ENCODE measurements at regions not wholly inside any gene's neighbourhood (a gene's known extent, or its start where the extent isn't known, plus 50 kb on each side); places are given as distances from the start of the nearest gene placed in this dataset.

- intact Hi-C loops (cut with micrococcal nuclease), result no loop called here
- Histone ChIP-seq H3K9ac (ENCODE audit: low read length) (no peak overlapping the region), H3K4me1 (ENCODE audit: control insufficient read depth in 2 of 2, insufficient read depth in 2 of 2, low read length in 2 of 2) (no peaks in the 10 kb centered on the region), H3K4me3 (ENCODE audit: control extremely low read depth in 1 of 5, extremely low read depth in 1 of 5, insufficient read depth in 1 of 5, low read depth in 2 of 5, low read length in 4 of 5) (no peak overlapping the region), H3K36me3 (replicated peaks in 1 of 2; ENCODE audit: control extremely low read depth in 1 of 2, control insufficient read depth in 1 of 2, extremely low read depth in 1 of 2, insufficient read depth in 2 of 2, low read length in 1 of 2) (no peaks in the 10 kb centered on the region), H4K20me1 (ENCODE audit: control insufficient read depth, insufficient read depth, low read length, poor library complexity, severe bottlenecking) (no peaks in the 10 kb centered on the region), H2AFZ (ENCODE audit: insufficient read depth, low read depth, low read length, poor library complexity, severe bottlenecking) (no peak overlapping the region), H3K4me2 (replicated peaks; ENCODE audit: low read depth, low read length, poor library complexity, severe bottlenecking) (no peak overlapping the region), H3K27ac (ENCODE audit: low read length in 2 of 2) (no peak overlapping the region), H3K79me2 (ENCODE audit: control insufficient read depth, insufficient read depth, low read length) (no peaks in the 10 kb centered on the region), H3K27me3 (replicated peaks in 1 of 4; ENCODE audit: control extremely low read depth in 1 of 4, control insufficient read depth in 3 of 4, insufficient read depth in 4 of 4, low read length in 3 of 4) (no peaks in the 10 kb centered on the region), H3K9me3 (ENCODE audit: control extremely low read depth in 1 of 3, control insufficient read depth in 2 of 3, insufficient read depth in 1 of 3, low read length in 2 of 3) (no peaks in the 10 kb centered on the region)
- Mint-ChIP-seq H3K27me3 (no peaks in the 10 kb centered on the region), H3K4me3 (no peak overlapping the region), H3K4me1 (no peaks in the 10 kb centered on the region), H3K27ac (no peak overlapping the region), H3K9me3 (ENCODE audit: insufficient read depth) (peaks cover 2% of the 10 kb centered on the region)
- DNase-seq (no peak), ATAC-seq (ENCODE audit: low read depth) (no peak)
- ChIA-PET POLR2A (no interaction called here), CTCF (no interaction called here)
- TF ChIP-seq EZH2 (IDR thresholded peaks at IDR 0.05; ENCODE audit: borderline replicate concordance, insufficient read depth, low read depth, low read length, poor library complexity, severe bottlenecking) (no peak), CTCF (IDR thresholded peaks at IDR 0.05) (no peak)
Observed at GRCh38 chr15:36370731-36371112, 208.7 kb upstream of the CDIN1 start.

- H3K27ac Mint-ChIP-seq, result no peak overlapping the region
- Histone ChIP-seq H3K79me2 (ENCODE audit: control insufficient read depth, insufficient read depth, low read length) (no peaks in the 10 kb centered on the region), H3K9me3 (ENCODE audit: control extremely low read depth in 1 of 3, control insufficient read depth in 2 of 3, insufficient read depth in 1 of 3, low read length in 2 of 3) (no peaks in the 10 kb centered on the region), H3K36me3 (replicated peaks in 1 of 2; ENCODE audit: control extremely low read depth in 1 of 2, control insufficient read depth in 1 of 2, extremely low read depth in 1 of 2, insufficient read depth in 2 of 2, low read length in 1 of 2) (no peaks in the 10 kb centered on the region), H3K4me1 (ENCODE audit: control insufficient read depth in 2 of 2, insufficient read depth in 2 of 2, low read length in 2 of 2) (no peaks in the 10 kb centered on the region), H3K27ac (ENCODE audit: low read length in 2 of 2) (no peak overlapping the region), H3K4me3 (ENCODE audit: control extremely low read depth in 1 of 5, extremely low read depth in 1 of 5, insufficient read depth in 1 of 5, low read depth in 2 of 5, low read length in 4 of 5) (no peak overlapping the region), H2AFZ (ENCODE audit: insufficient read depth, low read depth, low read length, poor library complexity, severe bottlenecking) (no peak overlapping the region), H3K9ac (ENCODE audit: low read length) (no peak overlapping the region), H3K27me3 (replicated peaks in 1 of 4; ENCODE audit: control extremely low read depth in 1 of 4, control insufficient read depth in 3 of 4, insufficient read depth in 4 of 4, low read length in 3 of 4) (no peaks in the 10 kb centered on the region), H3K4me2 (replicated peaks; ENCODE audit: low read depth, low read length, poor library complexity, severe bottlenecking) (no peak overlapping the region), H4K20me1 (ENCODE audit: control insufficient read depth, insufficient read depth, low read length, poor library complexity, severe bottlenecking) (no peaks in the 10 kb centered on the region)
- H3K9me3 Mint-ChIP-seq (ENCODE audit: insufficient read depth), result peaks cover 2% of the 10 kb centered on the region
- H3K4me3 Mint-ChIP-seq, result no peak overlapping the region
- ATAC-seq (ENCODE audit: low read depth) (no peak), DNase-seq (no peak)
- TF ChIP-seq EZH2 (IDR thresholded peaks at IDR 0.05; ENCODE audit: borderline replicate concordance, insufficient read depth, low read depth, low read length, poor library complexity, severe bottlenecking) (no peak), CTCF (IDR thresholded peaks at IDR 0.05) (no peak)
- no peaks in the 10 kb centered on the region for H3K4me1 Mint-ChIP-seq
- POLR2A ChIA-PET, result no interaction called here
- no peaks in the 10 kb centered on the region for H3K27me3 Mint-ChIP-seq
- CTCF ChIA-PET, result no interaction called here
- intact Hi-C loops (cut with micrococcal nuclease), result no loop called here
Observed at GRCh38 chr15:36371509-36371908, 207.9 kb upstream of the CDIN1 start.
